ELF-1 (cell line): ENCODE measurements at regions not wholly inside any gene's neighbourhood (a gene's known extent, or its start where the extent isn't known, plus 50 kb on each side); places are given as distances from the start of the nearest gene placed in this dataset.
A peak's percentile ranks its signal among the peaks of the same experiment; 100 is the strongest.

Experiments
- DNase-seq: peaks from one replicate; pipeline ENCODE4 v3.0.0-alpha.2; 2016; ENCODE audit warnings: low read depth, low spot score

DNA sequence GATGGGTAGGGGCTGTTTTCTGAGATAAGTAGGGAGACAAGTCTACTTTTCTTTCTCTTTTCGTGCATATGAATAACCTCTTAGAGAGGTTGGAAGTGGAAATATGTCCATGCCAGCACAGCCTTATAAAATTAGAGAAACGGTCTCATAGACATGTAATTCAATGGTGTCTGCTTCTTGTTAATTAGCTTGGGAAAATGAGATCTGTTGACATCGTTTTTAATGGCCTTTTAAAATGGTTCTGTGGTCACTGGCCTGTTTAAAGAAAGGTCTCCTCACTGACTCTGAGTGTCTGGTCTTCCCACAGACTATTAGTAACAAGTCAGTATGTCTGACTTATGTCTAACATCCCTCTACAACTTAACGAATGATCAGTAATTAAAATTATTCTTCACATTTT is 487.1 kb downstream of the SLITRK6 start:
- DNase-seq: no peak

DNA sequence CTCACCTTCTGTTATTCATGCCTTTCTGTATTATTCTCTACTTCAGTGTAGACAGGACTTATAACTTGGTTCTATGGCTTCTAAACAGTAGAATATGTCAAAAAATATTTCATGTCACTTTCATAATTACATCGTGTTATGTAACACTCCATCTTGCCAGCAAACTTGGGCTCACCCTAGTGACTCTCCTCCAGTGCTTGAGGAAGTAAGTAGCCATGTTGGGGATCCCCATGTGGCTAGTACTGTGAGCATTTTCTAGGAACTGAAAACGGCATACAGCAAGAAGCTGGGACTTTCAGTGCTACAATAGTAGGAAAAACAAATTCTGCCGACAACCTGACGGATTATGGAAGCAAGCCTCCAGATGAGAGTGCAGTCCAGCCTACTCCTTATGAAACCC is 495.6 kb downstream of the SLITRK6 start:
- no peak for DNase-seq

DNA sequence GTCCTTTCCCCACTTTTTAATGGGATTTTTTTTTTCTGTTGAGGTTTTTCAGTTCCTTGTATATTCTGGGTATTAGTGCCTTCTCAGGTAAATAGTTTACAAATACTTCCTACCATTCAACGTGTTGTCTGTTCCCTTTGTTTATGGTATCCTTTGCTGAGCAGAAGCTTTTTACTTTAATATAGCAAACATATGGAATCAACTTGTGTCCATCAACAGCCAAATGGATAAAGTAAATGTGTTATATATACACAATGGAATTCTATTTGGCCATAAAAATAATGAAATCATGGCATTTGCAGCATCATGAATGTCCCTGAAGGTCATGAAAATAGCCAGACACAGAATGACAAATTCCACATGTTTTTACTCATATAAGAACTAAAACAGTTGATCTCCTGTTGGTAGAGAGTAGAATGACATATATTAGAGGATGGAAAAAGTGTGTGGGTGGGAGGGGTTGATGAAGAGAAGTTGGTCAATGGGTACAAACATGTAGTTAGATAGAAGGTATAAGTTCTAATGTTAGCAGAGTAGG is 500.8 kb downstream of the SLITRK6 start:
- DNase-seq: no peak

DNA sequence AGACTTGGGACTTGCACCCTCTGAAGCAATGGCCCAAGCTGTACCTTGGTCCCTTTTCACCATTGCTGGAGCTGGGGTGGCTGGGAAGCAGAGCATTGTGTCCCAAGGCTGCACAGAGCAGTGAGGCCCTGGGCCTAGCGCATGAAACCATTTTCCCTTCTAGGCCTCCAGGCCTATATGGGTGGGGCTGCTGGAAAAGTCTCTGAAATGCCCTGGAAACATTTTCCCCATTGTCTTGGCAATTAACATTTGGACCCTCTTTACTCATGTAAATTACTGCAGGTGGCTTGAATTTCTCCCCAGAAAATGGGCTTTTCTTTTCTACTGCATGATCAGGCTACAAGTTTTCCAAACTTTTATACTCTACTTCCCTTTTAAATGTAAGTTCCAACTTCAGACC is 510.5 kb downstream of the SLITRK6 start:
- peak; percentile 35 for DNase-seq

DNA sequence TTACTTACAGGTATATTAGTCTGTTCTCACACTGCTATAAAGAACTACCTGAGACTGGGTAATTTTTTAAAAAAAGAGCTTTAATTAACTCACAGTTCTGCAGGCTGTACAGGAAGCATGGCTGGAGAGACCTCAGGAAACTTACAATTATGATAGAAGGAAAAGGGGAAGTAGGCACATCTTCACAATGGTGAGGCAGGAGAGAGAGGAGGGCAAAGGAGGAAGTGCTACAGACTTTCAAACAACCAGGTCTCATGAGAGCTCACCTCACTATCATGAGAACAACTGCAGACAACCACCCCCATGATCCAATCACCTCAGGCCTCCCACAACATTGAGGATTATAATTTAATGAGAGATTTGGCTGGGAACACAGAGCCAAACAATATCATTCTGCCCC is 511.7 kb downstream of the SLITRK6 start:
- DNase-seq: no peak

DNA sequence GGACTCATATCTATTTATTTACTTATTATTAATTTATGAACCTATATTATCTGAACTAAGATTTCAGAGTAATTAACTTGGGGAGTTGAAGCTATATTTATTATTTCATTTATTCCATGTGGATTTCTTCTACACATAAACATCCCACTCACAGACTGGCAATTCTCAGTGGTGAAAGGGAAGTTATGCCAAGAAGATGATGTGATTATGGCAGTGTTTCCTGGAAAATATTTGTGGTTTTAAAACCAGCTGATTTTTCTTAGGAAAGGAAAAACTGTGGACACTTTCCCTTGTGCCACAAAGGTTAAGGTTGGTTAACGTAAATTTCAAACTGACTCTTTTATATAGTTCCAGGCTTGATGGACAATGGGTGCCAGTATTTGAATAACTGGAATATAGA is 513.1 kb downstream of the SLITRK6 start:
- no peak for DNase-seq

DNA sequence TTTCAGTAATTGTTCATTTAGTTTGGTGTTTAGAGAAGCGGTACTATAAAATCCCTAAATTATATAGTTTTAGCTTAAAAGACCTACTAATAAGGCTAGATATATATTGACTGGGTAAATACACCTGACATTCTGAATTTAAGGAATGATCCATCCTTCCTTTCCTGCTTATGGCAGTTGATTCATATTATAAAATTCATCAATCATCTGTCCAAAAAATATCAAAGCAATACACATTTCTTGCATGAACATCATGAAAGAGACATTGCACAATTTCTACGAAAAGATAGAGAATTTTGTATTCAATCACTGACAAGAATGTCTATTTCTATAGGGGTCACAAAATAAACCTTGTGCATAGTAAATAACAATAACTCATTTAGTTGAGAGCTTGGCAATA is 514.9 kb downstream of the SLITRK6 start:
- no peak for DNase-seq

DNA sequence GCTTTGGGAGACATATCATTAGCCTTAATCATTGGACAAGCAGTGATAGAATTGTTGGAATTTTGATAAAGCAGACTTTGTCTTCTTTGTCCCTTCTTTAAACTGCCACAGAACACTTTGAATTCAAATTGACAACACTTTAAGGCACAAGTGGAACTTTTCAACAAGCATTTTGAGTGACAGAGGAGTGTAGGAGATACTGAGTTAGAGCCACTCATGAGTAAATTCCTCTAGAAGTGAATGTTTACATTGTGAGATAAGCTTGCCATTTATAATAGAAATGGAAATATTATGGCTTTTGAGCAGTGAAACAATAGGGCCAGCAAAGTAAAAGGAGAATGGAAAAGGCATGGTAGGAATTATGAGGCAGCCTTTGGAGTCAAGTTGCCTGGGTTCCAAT is 515.8 kb downstream of the SLITRK6 start:
- DNase-seq: no peak

DNA sequence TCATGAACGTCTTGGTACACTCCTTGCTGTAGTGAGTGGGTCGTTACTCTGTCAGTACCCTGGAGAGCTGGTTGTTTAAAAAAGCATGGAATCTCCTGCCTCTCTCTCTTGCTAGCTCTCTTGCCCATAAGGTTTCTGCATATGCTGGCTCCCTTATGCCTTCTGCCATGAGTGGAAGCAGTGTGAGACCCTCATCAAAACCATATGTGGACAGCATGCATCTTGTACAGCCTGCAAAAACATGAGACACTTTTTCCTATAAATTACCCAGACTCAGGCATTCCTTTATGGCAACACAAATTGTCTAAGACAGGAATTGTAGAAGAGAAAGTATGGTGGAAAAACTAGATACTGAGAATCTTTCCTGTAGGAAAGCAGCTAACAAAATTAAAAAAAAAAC is 516.3 kb downstream of the SLITRK6 start:
- DNase-seq: no peak

DNA sequence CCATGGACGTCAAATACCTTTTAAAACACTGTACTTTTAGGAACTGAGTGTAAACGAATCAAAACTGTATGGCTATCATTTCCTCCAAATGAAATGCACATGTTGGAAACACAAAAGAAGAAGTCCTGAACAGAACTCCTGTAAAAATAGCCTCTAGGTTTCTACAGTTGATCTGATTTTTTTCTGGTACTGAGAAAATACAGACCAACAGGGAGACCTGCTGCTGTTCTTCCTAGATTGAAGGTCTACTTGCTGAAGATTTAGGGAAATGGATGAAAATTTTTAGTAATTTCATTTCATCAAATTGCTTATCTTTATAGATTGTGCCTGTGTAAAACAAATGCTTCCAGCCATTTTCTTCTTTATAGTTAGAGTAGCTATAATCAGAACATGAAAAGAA is 520.4 kb downstream of the SLITRK6 start:
- DNase-seq: no peak

DNA sequence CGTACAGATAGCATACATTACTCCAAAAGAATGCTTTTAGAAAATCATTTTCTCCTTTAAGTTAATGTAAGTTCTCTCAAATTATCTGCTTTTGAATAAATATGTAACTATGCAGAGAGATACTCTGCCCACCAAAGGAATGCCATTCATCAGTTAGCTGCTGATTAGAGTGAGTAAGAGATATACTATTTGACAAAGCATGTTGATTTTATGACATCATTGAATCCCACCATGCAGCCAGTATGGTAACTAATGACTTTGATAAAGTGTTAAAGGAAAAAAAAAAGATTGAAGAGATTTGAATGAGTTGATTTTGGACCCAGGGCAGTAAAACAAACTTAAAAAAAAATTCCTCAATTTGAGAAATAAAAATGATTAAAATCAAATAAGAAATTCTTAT is 521.5 kb downstream of the SLITRK6 start:
- DNase-seq: no peak

DNA sequence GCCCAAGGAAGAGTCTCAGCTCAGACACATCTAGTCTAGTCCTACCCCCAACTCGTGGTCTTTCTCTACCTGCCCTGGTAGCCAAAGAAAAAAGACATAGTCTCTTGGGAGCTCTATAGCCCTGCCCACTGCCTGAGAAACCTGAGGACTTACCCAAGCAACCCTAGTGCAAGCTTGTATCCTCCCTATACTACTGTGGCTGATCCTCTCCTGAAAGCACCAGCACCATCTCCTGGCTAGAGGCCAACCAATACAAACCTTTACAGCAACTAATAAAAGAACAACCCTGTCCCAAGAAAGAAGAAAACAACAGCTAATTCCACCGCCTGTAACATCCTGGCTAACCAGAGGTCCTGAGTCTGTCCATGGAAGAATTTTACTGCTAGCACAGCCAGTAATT is 532.4 kb downstream of the SLITRK6 start:
- peak; percentile 61 for DNase-seq

DNA sequence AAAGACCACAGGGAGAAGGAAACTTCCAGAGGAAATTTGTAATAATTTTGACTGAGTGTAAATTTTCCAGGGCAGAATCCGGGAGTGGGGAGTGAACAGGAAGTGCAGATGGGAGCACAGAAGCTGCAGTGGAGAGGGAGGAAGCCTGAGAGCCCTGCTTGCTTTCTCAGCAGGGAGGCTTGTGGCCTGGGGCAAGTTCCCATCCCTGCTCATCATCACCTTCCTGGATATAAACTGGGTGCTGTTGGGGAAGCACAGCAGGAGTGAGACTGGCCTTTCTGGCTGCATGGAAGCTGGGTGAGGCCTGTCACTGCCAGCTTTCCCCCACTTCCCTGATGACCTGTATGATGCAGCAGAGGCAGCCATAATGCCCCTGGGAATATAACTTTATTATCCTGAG is 532.9 kb downstream of the SLITRK6 start:
- DNase-seq: peak; percentile 56

DNA sequence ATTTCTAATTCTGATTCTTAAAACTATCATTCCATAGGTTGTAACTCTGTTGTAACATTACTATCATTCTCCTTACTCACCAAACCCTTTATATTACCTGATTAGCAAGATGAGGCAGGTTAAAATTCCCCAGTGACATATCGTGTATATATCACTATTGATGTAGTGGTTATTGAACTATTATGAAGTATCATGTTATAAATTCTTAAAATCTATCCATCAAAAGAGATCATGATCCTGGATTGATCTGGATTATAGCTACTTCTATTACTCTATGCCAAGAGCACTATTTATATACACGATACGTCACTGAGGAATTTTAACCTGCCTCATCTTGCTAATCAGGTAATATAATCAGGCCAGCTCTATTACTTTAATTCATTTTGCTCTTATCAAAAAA is 533.9 kb downstream of the SLITRK6 start:
- DNase-seq: no peak

DNA sequence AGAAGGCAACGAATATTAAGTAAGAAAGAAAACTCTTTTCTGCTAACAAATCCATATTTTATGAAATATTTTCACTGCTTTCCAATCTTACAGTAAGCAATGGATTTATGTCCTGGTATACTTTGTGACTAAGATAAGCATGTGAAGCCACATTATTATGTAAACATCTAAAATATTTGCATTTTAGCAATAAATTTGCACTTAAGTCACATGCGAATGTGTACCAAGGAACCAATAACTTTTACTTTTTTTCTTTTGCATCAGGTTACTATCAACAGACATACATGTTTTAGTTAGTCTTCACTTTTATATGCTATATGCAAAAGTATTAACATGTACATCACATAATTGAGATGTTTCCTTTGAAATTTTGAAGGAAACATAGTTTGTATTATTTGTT is 536.7 kb downstream of the SLITRK6 start:
- no peak for DNase-seq

DNA sequence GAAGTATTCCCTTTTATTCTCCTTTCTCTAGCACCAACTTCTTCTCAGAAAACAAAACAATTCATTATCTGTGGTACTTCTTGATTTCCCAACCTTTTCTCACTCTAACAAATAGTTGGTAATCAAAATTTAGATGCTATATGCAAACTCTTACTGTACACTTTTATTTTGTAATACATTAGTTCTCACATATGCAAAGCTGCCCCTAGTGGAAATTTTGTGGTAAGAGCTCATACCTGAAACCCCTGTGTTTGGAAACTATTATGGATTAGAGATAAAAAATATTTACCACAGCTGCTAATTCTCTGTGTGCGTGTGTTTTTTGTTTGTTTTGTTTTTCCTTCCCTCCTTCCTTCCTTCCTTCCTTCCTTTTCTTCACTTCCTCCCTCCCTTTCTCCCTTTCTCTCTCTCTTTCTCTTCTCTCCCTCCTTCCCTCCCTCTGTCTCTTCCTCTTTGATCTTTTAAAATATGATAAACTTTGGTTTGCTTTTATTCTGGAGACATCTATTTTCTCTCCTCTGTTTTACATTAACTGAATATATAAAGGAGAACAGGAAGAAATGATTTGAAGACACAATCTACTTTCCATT is 537.4 kb downstream of the SLITRK6 start:
- DNase-seq: no peak

DNA sequence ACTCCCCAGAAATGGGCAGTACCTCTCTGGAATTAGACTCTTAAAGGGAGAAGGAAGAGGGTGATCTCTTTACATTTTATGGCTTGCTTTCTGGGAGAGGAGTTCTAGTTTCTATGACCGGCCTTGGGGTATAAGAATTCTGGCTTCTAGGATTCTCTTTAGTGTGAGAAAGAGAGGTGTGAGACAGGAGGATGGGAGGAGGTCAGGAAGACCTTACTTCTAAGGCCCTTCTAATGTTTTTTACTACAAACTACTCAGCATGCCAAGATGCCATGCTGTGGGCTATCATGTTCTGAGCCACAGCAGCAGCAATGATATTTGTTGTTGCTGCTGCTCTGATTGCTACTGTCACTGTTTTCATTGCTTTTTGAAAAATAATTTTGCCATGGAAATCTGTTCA is 538.3 kb downstream of the SLITRK6 start:
- DNase-seq: peak; percentile 10

DNA sequence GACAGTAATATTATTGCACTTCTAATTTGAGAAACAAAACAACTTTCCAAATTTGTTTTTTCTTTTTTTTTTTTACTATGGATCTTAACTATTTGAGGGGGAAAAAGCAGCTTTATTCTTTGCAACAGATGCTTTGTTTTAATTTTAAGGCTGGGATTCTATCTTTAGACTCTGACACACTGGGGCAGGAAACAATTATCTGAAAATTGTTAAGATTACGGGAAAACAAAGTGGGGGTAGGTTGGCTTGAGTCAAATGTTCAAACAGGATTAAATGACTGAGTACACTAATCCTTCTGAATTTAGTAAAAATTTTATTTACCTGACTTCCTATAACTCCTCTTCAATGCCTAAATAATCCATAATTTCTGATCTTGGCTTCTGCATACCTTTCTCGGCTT is 543.2 kb downstream of the SLITRK6 start:
- DNase-seq: no peak

DNA sequence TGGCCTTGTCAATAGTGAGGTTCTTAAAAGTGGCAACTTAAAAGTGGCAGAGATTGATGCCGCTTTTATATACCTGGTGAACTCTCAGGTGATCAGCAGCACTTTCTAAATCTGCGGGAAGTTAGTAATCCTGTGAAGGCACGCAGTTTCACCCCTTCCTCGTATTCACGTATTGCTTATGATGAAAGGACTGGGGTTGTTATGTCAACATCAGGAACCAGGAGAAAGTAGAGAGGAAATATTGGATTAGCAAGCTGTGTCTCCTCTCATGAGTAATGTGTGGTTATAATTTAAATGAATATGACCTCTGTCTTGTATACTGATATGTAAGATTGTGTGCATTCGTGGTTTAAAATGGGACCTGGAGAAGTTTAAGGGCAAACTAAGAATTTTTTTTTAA is 544.6 kb downstream of the SLITRK6 start:
- no peak for DNase-seq

DNA sequence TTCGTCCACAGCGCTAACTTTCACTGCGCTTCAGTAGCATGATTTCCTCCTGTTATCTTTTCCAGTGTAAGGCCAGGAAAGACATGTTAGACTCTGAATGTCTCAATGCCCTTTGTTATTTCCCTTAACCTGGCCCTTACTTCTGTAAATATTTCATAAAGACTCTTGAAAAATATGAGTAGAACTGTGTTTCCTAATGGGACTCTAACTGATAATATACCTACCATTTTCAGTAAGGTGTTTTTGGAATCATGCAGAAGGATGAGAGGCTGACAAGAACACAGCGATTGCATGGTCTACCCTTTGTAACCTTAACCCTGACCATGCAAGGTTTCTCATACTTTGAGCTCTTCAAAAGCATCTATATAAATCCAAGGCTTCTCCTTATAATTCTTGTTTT is 550.1 kb downstream of the SLITRK6 start:
- no peak for DNase-seq

DNA sequence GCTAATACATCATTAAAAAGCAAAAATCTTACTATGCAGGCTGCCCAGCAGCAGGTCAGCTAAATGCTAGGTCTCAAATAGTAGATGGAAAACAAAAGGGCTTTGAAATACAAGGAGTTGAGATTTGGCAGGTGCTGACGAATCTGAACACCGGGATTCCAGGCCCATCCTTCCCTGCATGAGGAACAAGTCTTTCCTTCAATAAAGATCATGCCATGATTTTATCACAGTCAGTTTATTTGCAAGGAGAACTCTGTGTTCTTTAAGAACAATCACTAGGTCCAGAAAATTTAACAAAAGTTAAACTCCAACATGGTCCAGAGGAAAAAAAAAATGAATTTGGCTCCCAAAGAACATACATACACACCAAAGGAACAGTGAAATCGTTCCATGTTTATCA is 551.4 kb downstream of the SLITRK6 start:
- DNase-seq: no peak

DNA sequence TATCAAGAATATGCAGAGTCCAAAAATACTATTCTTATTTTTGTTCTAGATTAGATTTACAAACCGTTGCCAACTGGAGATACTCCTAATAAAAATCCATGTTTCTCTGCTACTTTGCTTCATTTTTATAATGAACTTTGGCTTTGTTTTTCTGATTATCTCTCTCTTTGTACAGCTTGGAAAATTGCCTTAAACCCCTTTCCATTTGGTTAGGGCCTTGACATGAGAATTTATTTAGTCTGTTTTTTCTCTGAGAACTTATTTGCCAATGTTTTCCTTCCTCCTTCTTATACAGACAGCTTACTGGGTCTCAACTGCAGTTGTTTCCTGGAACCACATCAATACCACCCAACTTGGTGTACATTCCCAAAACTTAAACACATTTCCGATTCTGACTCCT is 555.4 kb downstream of the SLITRK6 start:
- DNase-seq: no peak

DNA sequence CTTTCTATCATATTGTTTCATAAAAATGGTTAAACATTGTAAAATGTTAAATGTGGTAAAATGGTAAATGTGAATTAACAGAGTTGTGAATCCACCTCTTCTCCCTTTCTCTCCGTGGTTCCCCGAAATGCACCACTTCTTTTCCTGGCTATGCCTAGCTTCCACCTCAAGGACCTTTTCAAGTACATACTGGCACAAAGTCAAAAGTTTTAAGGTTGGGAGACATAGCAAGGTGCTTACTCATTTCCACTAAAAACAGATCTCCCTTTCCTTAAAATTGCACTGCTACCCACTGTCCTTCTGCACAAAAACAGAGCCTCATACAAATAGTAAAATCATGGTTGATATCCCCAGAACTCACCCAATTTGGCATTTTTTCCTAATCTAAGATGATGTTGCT is 558.2 kb downstream of the SLITRK6 start:
- DNase-seq: no peak

DNA sequence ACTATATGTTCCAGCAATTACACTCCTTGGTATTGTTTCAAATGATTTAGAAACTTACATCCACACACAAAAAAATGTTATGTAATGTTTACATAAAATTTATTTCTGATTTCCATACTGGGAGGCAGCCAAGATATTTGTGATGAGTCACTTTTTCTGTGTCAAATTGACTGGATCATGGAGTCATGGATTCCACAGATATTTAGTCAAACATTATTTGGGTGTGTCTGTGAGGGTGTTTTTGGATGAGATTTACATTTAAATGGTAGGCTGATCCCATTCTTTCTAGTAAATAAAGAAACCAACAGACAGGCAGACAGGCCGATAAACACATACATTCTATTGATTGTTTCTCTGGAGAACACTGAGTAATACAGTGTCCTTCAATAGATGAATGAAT is 562.8 kb downstream of the SLITRK6 start:
- no peak for DNase-seq
